Fibroblast of lung (primary cell): ENCODE measurements at regions not wholly inside any gene's neighbourhood (a gene's known extent, or its start where the extent isn't known, plus 50 kb on each side); places are given as distances from the start of the nearest gene placed in this dataset.

Experiments
- CTCF ChIP-seq, 2 donors: IDR thresholded peaks in 1 of 2; conservative IDR thresholded peaks in 1 of 2; 1 replicate in 1 of 2; 2 replicates in 1 of 2; pipeline ENCODE4 v1.5.1; 2011 to 2012; ENCODE audit warnings: low read length in 2 of 2, control low read depth in 1 of 2, inconsistent platforms in 1 of 2, low read depth in 1 of 2, mild to moderate bottlenecking in 1 of 2
- EZH2 ChIP-seq: IDR thresholded peaks from 2 replicates; pipeline ENCODE4 v1.5.1; 2012; ENCODE audit warnings: low read length, control low read depth, mild to moderate bottlenecking; ENCODE audit errors: missing control alignments

- TF ChIP-seq EZH2 (no peak), CTCF (conservative IDR thresholded peaks at IDR 0.05 in 1 of 2, IDR thresholded peaks at IDR 0.05 in 1 of 2; ENCODE audit: low read depth in 1 of 2, low read length in 2 of 2) (no peak)
Observed at GRCh38 chr6:149182262-149182661, 135.2 kb upstream of the TAB2 start.
